HG02798 (cell line): ENCODE measurements at regions not wholly inside any gene's neighbourhood (a gene's known extent, or its start where the extent isn't known, plus 50 kb on each side); places are given as distances from the start of the nearest gene placed in this dataset.

Experiments used
- ATAC-seq: cut with Tn5 transposase; IDR thresholded peaks from one replicate; pipeline ENCODE4 v1.9.1; 2021; ENCODE audit warnings: mild to moderate bottlenecking; ENCODE audit not compliant: unreplicated experiment, poor library complexity

DNA sequence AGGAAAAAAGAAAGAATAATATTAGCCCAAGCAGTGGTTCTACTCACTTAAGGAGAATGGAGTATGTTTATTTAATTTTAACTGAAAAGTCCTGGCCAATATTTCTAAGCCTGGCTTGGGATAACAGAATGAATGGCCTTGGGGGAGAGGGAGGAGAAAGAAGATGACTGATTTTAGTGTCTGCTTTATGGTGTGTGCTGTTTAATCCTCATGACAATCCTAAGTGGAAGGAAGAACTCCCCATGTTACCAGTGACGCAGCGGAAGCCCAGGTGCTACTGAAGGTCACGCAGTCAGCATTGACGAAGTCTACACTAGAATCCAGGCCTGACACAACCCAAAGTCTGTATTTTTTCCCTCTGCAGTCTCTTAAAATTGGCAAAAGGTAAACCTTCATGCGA lies 50.5 kb downstream of the PALM2AKAP2 start:
- no peak for ATAC-seq

GRCh38 chr9:109831998-109832658 lies 52.1 kb downstream of the PALM2AKAP2 start:
- no peak for ATAC-seq

- ATAC-seq: no peak
Observed at GRCh38 chr9:109834855-109835254, 54.9 kb downstream of the PALM2AKAP2 start.

DNA sequence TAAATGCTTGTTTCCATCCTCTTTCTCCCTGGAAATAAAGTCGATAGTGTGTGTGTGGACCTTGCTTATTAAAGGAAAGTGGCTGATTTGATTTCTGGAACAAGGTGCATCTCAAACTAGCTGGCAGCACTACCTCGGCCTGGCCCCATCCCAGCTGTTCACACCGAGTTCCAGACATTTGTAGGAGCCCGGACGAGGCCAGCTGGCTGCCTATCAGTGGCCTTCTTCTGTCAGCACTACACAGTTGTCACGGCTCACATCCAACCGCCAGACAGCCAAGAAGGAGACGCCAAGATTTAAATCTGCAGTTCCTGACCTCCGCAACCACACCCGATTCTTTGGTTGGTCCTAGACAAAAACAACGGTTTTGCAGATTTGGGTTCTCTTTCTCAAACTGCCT lies 63.6 kb downstream of the PALM2AKAP2 start:
- ATAC-seq: no peak

GRCh38 chr9:109845226-109845625 lies 65.2 kb downstream of the PALM2AKAP2 start:
- no peak for ATAC-seq

- ATAC-seq: no peak
Observed at GRCh38 chr9:109846776-109847175, 66.8 kb downstream of the PALM2AKAP2 start.

DNA sequence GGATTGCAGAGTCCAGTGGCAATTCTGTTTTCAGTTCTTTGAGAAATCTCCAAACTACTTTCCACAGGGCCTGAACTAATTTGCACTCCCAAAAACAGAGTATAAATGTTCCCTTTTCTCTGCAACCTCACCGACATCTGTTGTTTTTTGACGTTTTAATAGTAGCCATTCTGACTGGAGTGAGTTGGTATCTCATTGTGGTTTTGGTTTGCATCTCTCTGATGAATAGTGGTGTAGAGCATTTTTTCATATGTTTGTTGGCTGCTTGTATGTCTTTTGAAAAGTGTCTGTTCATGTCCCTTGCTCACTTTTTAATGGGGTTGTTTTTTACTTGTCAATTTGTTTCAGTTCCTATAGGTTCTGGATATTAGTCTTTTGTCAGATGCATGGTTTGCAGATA lies 72.6 kb downstream of the PALM2AKAP2 start:
- ATAC-seq: no peak

GRCh38 chr9:109855540-109855939 lies 75.5 kb downstream of the PALM2AKAP2 start:
- ATAC-seq: no peak

DNA sequence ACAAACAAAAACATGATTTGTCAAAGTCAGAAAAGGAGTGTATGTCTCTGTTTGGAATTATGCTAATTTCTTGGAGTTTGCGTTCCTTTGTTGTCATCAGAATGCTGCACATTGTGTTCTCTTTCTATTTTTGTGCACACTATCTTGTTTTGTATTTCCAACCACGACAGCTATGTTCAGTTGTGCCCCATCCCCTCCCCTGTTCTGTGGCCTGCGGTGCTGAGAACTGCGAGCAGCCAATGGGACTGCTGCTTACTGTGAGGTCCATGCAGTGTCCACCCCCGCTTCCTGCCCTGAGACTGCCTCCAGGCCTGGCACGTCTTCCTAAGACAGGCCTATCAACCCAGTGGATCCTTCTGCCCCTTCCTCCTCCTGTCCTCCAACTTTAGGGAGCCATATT lies 76.8 kb downstream of the PALM2AKAP2 start:
- ATAC-seq: no peak

DNA sequence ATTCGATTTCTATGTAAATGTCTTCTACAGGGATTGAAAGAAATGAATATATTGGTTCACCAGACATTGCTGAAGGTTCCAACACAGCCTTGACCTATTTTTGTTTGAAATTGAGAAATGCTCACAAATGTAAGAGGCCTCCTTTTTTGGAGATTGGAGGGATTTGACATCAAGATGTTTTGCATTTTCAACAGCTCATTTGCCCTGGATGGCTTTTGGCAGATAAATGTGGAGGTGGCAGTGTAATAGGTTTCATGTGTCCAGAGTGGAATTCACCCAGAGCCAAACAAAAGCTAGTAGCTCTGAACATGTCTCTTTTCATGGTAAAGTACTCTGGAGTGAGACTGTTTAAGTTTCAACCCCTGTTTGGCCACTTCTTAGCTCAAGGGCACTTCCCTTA lies 77.3 kb downstream of the PALM2AKAP2 start:
- ATAC-seq: no peak

DNA sequence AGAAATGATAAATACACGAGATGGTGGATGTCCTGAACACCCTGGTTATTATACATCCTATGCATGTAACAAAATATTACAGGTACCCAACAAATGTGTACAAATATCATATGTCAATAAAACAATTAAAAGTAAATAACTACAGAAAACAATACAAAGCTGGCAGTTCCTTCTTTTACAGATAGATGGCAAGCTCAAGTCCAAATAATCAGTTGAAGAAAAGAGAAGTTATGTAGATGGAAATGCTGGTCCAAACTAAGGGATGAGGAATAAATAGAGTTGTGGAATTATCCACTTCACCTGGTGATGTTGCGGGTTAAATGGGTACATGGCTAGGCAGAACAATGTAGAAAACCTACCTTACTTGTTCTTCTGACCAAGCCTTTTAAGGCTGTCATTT lies 79.4 kb downstream of the PALM2AKAP2 start:
- ATAC-seq: no peak

- ATAC-seq: no peak
Observed at GRCh38 chr9:109860521-109860920, 80.5 kb downstream of the PALM2AKAP2 start.

GRCh38 chr9:109861499-109861898 lies 81.5 kb downstream of the PALM2AKAP2 start:
- ATAC-seq: no peak

- ATAC-seq: no peak
Observed at GRCh38 chr9:109861918-109862317, 81.9 kb downstream of the PALM2AKAP2 start.

- ATAC-seq: no peak
Observed at GRCh38 chr9:109862452-109862851, 82.5 kb downstream of the PALM2AKAP2 start.

- no peak for ATAC-seq
Observed at GRCh38 chr9:109863961-109864360, 84.0 kb downstream of the PALM2AKAP2 start.

DNA sequence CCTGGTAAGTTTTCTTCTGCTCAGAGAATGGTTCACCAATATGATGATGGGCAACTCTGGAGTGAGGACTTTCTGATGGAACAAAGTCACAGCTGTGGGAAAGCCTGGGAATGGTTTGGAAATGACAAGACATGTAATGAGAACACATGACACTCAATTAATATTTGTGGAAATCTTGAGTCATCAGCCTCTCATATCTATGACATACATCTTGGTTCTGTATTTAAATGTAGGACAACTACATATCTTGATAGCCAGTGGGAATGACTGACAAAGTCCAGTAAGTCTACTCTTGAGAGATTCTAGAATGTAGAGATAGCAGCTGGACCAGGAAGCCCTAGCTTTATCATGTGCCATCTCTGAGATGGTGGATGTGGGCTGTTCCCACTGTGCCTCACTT lies 85.5 kb downstream of the PALM2AKAP2 start:
- ATAC-seq: no peak

GRCh38 chr9:109868207-109868606 lies 88.2 kb downstream of the PALM2AKAP2 start:
- ATAC-seq: no peak

GRCh38 chr9:109868722-109869121 lies 88.7 kb downstream of the PALM2AKAP2 start:
- no peak for ATAC-seq

DNA sequence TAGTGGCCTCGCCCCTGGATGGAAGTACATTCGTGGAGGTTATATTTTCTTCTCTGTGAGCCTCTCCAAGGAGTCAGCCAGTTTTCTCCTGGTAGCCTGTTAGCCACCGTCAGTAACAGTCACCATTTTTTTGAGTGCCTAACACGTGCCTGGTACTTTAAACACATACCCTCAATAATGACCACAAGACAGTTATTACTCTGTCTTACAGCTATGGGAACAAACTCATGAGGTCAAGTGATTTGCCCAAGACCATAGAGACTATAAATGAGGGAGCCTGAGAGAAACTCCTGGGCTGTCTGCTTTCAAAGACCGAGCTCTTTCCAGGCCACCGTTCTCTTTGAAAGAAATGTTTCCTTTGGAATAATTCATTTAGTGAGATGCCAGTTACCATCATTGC lies 90.4 kb downstream of the PALM2AKAP2 start:
- no peak for ATAC-seq

DNA sequence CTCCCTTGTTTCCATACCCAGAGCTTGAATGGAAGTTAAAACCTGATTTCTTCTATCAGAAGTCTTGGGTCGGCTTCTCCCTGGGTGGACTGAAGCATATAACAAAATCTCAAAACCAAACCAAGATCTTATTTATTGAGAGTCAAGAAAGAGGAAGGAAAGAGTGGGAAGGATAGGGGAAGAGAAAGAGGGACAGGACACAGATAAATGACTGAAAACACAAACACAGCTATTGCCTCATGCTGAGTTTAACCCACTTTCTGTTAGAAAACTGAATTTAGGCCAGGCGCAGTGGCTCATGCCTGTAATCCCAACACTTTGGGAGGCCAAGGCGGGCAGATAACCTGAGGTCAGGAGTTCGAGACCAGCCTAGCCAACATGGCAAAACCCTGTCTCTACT lies 92.9 kb downstream of the PALM2AKAP2 start:
- no peak for ATAC-seq

DNA sequence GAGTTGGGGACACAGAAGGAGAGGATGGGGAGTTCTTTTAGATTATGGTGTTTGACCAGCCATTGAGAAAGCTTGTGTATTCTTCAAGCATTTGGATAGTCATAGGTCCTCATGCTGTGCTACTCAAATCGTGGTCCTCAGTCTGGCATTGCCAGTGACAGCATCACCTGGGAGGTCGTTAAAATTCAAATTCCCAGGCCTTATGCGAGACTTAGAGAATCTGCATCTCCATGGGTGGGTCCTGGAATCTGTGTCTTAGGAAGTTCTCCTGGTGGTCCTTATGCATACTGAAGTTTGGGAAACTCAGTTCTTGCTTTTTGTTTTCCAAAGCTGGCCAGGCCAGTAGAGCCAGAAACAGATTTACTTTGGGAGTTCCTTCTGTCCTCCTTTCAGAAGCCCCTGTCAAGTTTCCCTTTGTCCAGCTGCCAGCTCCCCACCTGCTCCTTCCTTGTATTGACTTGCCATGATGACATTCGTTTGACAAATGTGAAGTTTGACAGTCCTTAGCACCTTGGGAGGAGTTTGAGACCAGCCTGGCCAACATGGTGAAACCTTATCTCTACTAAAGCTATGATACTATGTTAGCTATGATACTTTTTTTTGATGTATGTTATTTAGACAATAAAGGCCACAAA lies 95.6 kb downstream of the PALM2AKAP2 start:
- ATAC-seq: no peak
